Astrocyte (in vitro differentiated cells and primary cell): ENCODE measurements at regions not wholly inside any gene's neighbourhood (a gene's known extent, or its start where the extent isn't known, plus 50 kb on each side); places are given as distances from the start of the nearest gene placed in this dataset.

ENCODE experiments used
- DNase-seq: peaks from one replicate; pipeline ENCODE4 v3.0.0-alpha.2; 2010; ENCODE audit warnings: low read depth
- FAIRE-seq: peaks from 2 replicates; lab custom pipeline; 2011; peaks lifted over from hg19 to GRCh38; lab: Jason Lieb, UNC
- H2AFZ ChIP-seq: 2 replicates; pipeline ENCODE4 v1.6.0; 2012; ENCODE audit warnings: low read depth, low read length, inconsistent platforms
- H3K27ac ChIP-seq: 2 replicates; pipeline ENCODE4 v1.5.1; 2011; ENCODE audit warnings: low read depth, low read length, inconsistent platforms
- H3K27me3 ChIP-seq: 2 replicates; pipeline ENCODE4 v1.6.0; 2011; ENCODE audit warnings: low read length, inconsistent platforms; ENCODE audit not compliant: insufficient read depth
- H3K36me3 ChIP-seq: 2 replicates; pipeline ENCODE4 v1.5.1; 2011; ENCODE audit warnings: low read length, inconsistent platforms; ENCODE audit not compliant: insufficient read depth
- H3K4me1 ChIP-seq: 2 replicates; pipeline ENCODE4 v1.5.1; 2011; ENCODE audit warnings: low read length, inconsistent platforms; ENCODE audit not compliant: insufficient read depth
- H3K4me2 ChIP-seq: 2 replicates; pipeline ENCODE4 v1.6.0; 2012; ENCODE audit warnings: low read length, inconsistent platforms
- H3K4me3 ChIP-seq: 2 replicates; pipeline ENCODE4 v1.5.1; 2011; ENCODE audit warnings: low read depth, mild to moderate bottlenecking, low read length, inconsistent platforms; ENCODE audit not compliant: insufficient read depth
- H3K79me2 ChIP-seq: 2 replicates; pipeline ENCODE4 v1.6.0; 2012; ENCODE audit warnings: mild to moderate bottlenecking, low read length, inconsistent platforms; ENCODE audit not compliant: insufficient read depth
- H3K9ac ChIP-seq: 2 replicates; pipeline ENCODE4 v1.6.0; 2012; ENCODE audit warnings: mild to moderate bottlenecking, low read length, inconsistent platforms
- H3K9me3 ChIP-seq: 2 replicates; pipeline ENCODE4 v1.5.1; 2012; ENCODE audit warnings: low read depth, mild to moderate bottlenecking, low read length, inconsistent platforms; ENCODE audit not compliant: insufficient read depth
- H4K20me1 ChIP-seq: 2 replicates; pipeline ENCODE4 v1.6.0; 2012; ENCODE audit warnings: low read length, inconsistent platforms; ENCODE audit not compliant: insufficient read depth
- H3K27ac Mint-ChIP-seq: one replicate; pipeline ENCODE4 v1.8.0; 2021; ENCODE audit warnings: mild to moderate bottlenecking, mixed read lengths; ENCODE audit not compliant: unreplicated experiment
- H3K27me3 Mint-ChIP-seq: one replicate; pipeline ENCODE4 v1.8.0; 2021; ENCODE audit warnings: low read depth, mixed read lengths; ENCODE audit not compliant: unreplicated experiment
- H3K36me3 Mint-ChIP-seq: one replicate; pipeline ENCODE4 v1.8.0; 2021; ENCODE audit warnings: low read depth, mixed read lengths; ENCODE audit not compliant: unreplicated experiment
- H3K4me1 Mint-ChIP-seq: one replicate; pipeline ENCODE4 v1.8.0; 2021; ENCODE audit warnings: low read depth, mixed read lengths; ENCODE audit not compliant: unreplicated experiment
- H3K4me3 Mint-ChIP-seq: one replicate; pipeline ENCODE4 v1.8.0; 2021; ENCODE audit warnings: mild to moderate bottlenecking, moderate library complexity, mixed read lengths; ENCODE audit not compliant: unreplicated experiment
- H3K9me3 Mint-ChIP-seq: one replicate; pipeline ENCODE4 v1.8.0; 2021; ENCODE audit warnings: mild to moderate bottlenecking, mixed read lengths; ENCODE audit not compliant: unreplicated experiment
- EZH2 ChIP-seq: IDR thresholded peaks from 2 replicates; pipeline ENCODE4 v1.6.1; 2012; ENCODE audit warnings: mild to moderate bottlenecking, low read length, inconsistent platforms; ENCODE audit not compliant: insufficient read depth
- TF ChIP-seq, protein P1 (sequence below): IDR thresholded peaks from 2 replicates; pipeline ENCODE4 v1.5.1; 2011; ENCODE audit warnings: low read depth, mild to moderate bottlenecking, inconsistent platforms, low read length, moderate library complexity; ENCODE audit not compliant: insufficient read depth

- H3K9me3 ChIP-seq: peaks cover 8% of the 10 kb centered on the region
- no peak overlapping the region for H3K9ac ChIP-seq
- no peak overlapping the region for H3K4me2 ChIP-seq
- TF ChIP-seq EZH2: no peak
- TF ChIP-seq, protein P1, sequence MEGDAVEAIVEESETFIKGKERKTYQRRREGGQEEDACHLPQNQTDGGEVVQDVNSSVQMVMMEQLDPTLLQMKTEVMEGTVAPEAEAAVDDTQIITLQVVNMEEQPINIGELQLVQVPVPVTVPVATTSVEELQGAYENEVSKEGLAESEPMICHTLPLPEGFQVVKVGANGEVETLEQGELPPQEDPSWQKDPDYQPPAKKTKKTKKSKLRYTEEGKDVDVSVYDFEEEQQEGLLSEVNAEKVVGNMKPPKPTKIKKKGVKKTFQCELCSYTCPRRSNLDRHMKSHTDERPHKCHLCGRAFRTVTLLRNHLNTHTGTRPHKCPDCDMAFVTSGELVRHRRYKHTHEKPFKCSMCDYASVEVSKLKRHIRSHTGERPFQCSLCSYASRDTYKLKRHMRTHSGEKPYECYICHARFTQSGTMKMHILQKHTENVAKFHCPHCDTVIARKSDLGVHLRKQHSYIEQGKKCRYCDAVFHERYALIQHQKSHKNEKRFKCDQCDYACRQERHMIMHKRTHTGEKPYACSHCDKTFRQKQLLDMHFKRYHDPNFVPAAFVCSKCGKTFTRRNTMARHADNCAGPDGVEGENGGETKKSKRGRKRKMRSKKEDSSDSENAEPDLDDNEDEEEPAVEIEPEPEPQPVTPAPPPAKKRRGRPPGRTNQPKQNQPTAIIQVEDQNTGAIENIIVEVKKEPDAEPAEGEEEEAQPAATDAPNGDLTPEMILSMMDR: no peak
- Mint-ChIP-seq H3K9me3 (no peaks in the 10 kb centered on the region), H3K4me3 (no peak overlapping the region), H3K36me3 (no peaks in the 10 kb centered on the region), H3K27me3 (no peaks in the 10 kb centered on the region), H3K4me1 (peaks cover 7% of the 10 kb centered on the region), H3K27ac (no peak overlapping the region)
- DNase-seq: no peak
- no peaks in the 10 kb centered on the region for H3K4me1 ChIP-seq
- no peaks in the 10 kb centered on the region for H3K36me3 ChIP-seq
- no peaks in the 10 kb centered on the region for H3K27me3 ChIP-seq
- no peaks in the 10 kb centered on the region for H4K20me1 ChIP-seq
- no peak for FAIRE-seq
- H3K79me2 ChIP-seq: no peaks in the 10 kb centered on the region
- H2AFZ ChIP-seq: no peak overlapping the region
- no peak overlapping the region for H3K27ac ChIP-seq
- no peak overlapping the region for H3K4me3 ChIP-seq
These were observed 694.5 kb upstream of the BCHE start for GRCh38 chr3:166531730-166532129.

- Histone ChIP-seq H3K9me3 (peaks cover 8% of the 10 kb centered on the region), H3K9ac (no peak overlapping the region), H3K27me3 (no peaks in the 10 kb centered on the region), H3K4me3 (no peak overlapping the region), H3K4me1 (no peaks in the 10 kb centered on the region), H3K4me2 (no peak overlapping the region), H4K20me1 (no peaks in the 10 kb centered on the region), H2AFZ (no peak overlapping the region), H3K36me3 (no peaks in the 10 kb centered on the region), H3K79me2 (no peaks in the 10 kb centered on the region), H3K27ac (no peak overlapping the region)
- FAIRE-seq (no peak), DNase-seq (peak; percentile 60)
- Mint-ChIP-seq H3K9me3 (no peaks in the 10 kb centered on the region), H3K4me3 (no peak overlapping the region), H3K27me3 (no peaks in the 10 kb centered on the region), H3K27ac (no peak overlapping the region), H3K4me1 (peaks cover 11% of the 10 kb centered on the region), H3K36me3 (no peaks in the 10 kb centered on the region)
- TF ChIP-seq, protein P1: no peak
- no peak for TF ChIP-seq EZH2
These were observed 690.1 kb upstream of the BCHE start for GRCh38 chr3:166527325-166527724.

DNA sequence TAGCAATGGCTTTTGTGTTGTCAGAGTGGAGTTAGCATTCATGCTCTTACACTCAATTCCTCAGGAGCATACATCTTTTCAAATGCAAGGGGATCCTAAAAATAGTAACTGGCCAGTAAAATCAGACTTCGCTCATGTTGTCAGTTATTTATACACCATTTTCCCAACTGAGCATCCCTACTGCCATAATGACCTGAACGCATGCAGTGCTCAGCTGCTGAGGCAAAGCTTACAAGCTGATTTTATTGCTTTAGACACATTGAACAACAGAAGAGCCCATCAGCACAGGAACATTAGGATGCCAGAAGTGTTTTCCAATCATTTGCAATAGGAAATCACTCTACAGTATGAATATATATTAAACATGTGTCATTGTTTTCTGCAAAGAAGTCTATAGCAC, 689.7 kb upstream of the BCHE start:
- no peak overlapping the region for H3K9ac ChIP-seq
- Mint-ChIP-seq H3K4me3 (no peak overlapping the region), H3K36me3 (no peaks in the 10 kb centered on the region), H3K27me3 (no peaks in the 10 kb centered on the region), H3K9me3 (no peaks in the 10 kb centered on the region), H3K27ac (no peak overlapping the region), H3K4me1 (peaks cover 11% of the 10 kb centered on the region)
- no peak overlapping the region for H2AFZ ChIP-seq
- no peaks in the 10 kb centered on the region for H3K27me3 ChIP-seq
- no peaks in the 10 kb centered on the region for H3K79me2 ChIP-seq
- TF ChIP-seq, protein P1: no peak
- no peak for TF ChIP-seq EZH2
- no peaks in the 10 kb centered on the region for H4K20me1 ChIP-seq
- no peak overlapping the region for H3K4me3 ChIP-seq
- H3K9me3 ChIP-seq: peaks cover 5% of the 10 kb centered on the region
- no peaks in the 10 kb centered on the region for H3K4me1 ChIP-seq
- no peak overlapping the region for H3K27ac ChIP-seq
- H3K4me2 ChIP-seq: no peak overlapping the region
- FAIRE-seq (no peak), DNase-seq (no peak)
- H3K36me3 ChIP-seq: no peaks in the 10 kb centered on the region
